GM19452 (cell line): ENCODE measurements at regions not wholly inside any gene's neighbourhood (a gene's known extent, or its start where the extent isn't known, plus 50 kb on each side); places are given as distances from the start of the nearest gene placed in this dataset.
"Not testable (repeated sequence)": the region's sequence is repeated elsewhere in the genome, so short reads cannot be mapped to it uniquely, and the experiment has no call there.

ENCODE experiments used
- ATAC-seq: cut with Tn5 transposase; IDR thresholded peaks from one replicate; pipeline ENCODE4 v1.9.1; 2021; ENCODE audit not compliant: unreplicated experiment

GRCh38 chr4:28247805-28248204 is 1387.2 kb downstream of the STIM2 start:
- ATAC-seq, result no peak

GRCh38 chr4:28248269-28248668 is 1387.6 kb downstream of the STIM2 start:
- ATAC-seq, result no peak

GRCh38 chr4:28250646-28251045 is 1390.0 kb downstream of the STIM2 start:
- ATAC-seq, result no peak

GRCh38 chr4:28251831-28252230 is 1391.2 kb downstream of the STIM2 start:
- ATAC-seq, result no peak

- no peak for ATAC-seq
Measured at GRCh38 chr4:28254003-28254402, 1393.4 kb downstream of the STIM2 start.

GRCh38 chr4:28256295-28256694 is 1395.7 kb downstream of the STIM2 start:
- no peak for ATAC-seq

- no peak for ATAC-seq
Measured at GRCh38 chr4:28259951-28260350, 1399.3 kb downstream of the STIM2 start.

- no peak for ATAC-seq
Measured at GRCh38 chr4:28267166-28267565, 1406.5 kb downstream of the STIM2 start.

- no peak for ATAC-seq
Measured at GRCh38 chr4:28269426-28269825, 1408.8 kb downstream of the STIM2 start.

GRCh38 chr4:28277931-28278330 is 1417.3 kb downstream of the STIM2 start:
- no peak for ATAC-seq

GRCh38 chr4:28278676-28279075 is 1418.0 kb downstream of the STIM2 start:
- ATAC-seq, result no peak

GRCh38 chr4:28279249-28279648 is 1418.6 kb downstream of the STIM2 start:
- no peak for ATAC-seq

- ATAC-seq, result not testable (repeated sequence)
Measured at GRCh38 chr4:28286266-28286665, 1425.6 kb downstream of the STIM2 start.

- ATAC-seq, result no peak
Measured at GRCh38 chr4:28287831-28288233, 1427.2 kb downstream of the STIM2 start.

GRCh38 chr4:28296239-28296638 is 1435.6 kb downstream of the STIM2 start:
- ATAC-seq, result no peak

- no peak for ATAC-seq
Measured at GRCh38 chr4:28310926-28311325, 1450.3 kb downstream of the STIM2 start.

- not testable (repeated sequence) for ATAC-seq
Measured at GRCh38 chr4:28312497-28312896, 1451.9 kb downstream of the STIM2 start.

- ATAC-seq, result no peak
Measured at GRCh38 chr4:28313729-28314713, 1453.4 kb downstream of the STIM2 start.

GRCh38 chr4:28317221-28317620 is 1456.6 kb downstream of the STIM2 start:
- no peak for ATAC-seq

- no peak for ATAC-seq
Measured at GRCh38 chr4:28334249-28334648, 1473.6 kb downstream of the STIM2 start.

- no peak for ATAC-seq
Measured at GRCh38 chr4:28341784-28342183, 1481.1 kb downstream of the STIM2 start.

GRCh38 chr4:28350485-28350884 is 1489.8 kb downstream of the STIM2 start:
- ATAC-seq, result no peak

- ATAC-seq, result no peak
Measured at GRCh38 chr4:28351102-28351501, 1490.5 kb downstream of the STIM2 start.
